A549 (cell line): ENCODE measurements at regions not wholly inside any gene's neighbourhood (a gene's known extent, or its start where the extent isn't known, plus 50 kb on each side); places are given as distances from the start of the nearest gene placed in this dataset.

Experiments used
- ATAC-seq, 2 experiments: fragments of 200-7000 bp in 1 of 2; fragments of >200 bp in 1 of 2; cut with Nextera tagmentation in 1 of 2; cut with Tn5 transposase in 1 of 2; 3 replicates each; pipeline versions ENCODE4 v1.8.0 to v1.9.1; 2018 to 2020; ENCODE audit warnings: mild to moderate bottlenecking in 1 of 2, moderate library complexity in 1 of 2
- CTCF ChIA-PET: fragments of 300-600 bp; sonication (Branson Sonifier 250); formaldehyde crosslinking; extraction: SDS; loops from one replicate; lab custom pipeline; 2021; ENCODE audit warnings: antibody characterized with exemption, inconsistent platforms; lab: Yijun Ruan, JAX
- POLR2A ChIA-PET: fragments of 350-600 bp; formaldehyde crosslinking; extraction: SDS; loops from one replicate; lab custom pipeline; 2021; ENCODE audit warnings: antibody characterized with exemption, inconsistent platforms; lab: Yijun Ruan, JAX
- DNase-seq, 2 experiments: peaks; one replicate each; pipeline versions ENCODE4 v3.0.0 to v3.0.0-alpha.2; 2011 to 2016; ENCODE audit warnings: low read depth in 1 of 2, low spot score in 1 of 2
- FAIRE-seq: peaks from 2 replicates; lab custom pipeline; 2011; peaks lifted over from hg19 to GRCh38; lab: Jason Lieb, UNC
- H3K27ac ChIP-seq, 2 experiments: fragments of >200 bp; sonication (Bioruptor Twin); formaldehyde crosslinking; 3 replicates each; pipeline ENCODE4 v1.5.1; 2016 to 2017
- H3K4me1 ChIP-seq: fragments of >200 bp; sonication (Bioruptor Twin); formaldehyde crosslinking; 3 replicates; pipeline ENCODE4 v1.6.1; 2016
- H3K4me2 ChIP-seq: fragments of >200 bp; sonication (Bioruptor Twin); formaldehyde crosslinking; 3 replicates; pipeline ENCODE4 v1.6.1; 2016
- H3K4me3 ChIP-seq: fragments of >200 bp; sonication (Bioruptor Twin); formaldehyde crosslinking; 3 replicates; pipeline ENCODE4 v1.5.1; 2016
- H3K9me3 ChIP-seq: fragments of >200 bp; sonication (Bioruptor Twin); formaldehyde crosslinking; 3 replicates; pipeline ENCODE4 v1.6.1; 2016
- BHLHE40 ChIP-seq: IDR thresholded peaks from 2 replicates; pipeline ENCODE4 v1.6.1; 2012; ENCODE audit warnings: low read depth, low read length, inconsistent platforms
- CBX2 ChIP-seq: fragments of 200-600 bp; sonication (generic); IDR thresholded peaks from 2 replicates; pipeline ENCODE4 v1.6.1; 2016; ENCODE audit warnings: low read depth, mild to moderate bottlenecking, borderline replicate concordance
- CBX8 ChIP-seq: fragments of 200-600 bp; sonication (generic); IDR thresholded peaks from 2 replicates; pipeline ENCODE4 v1.6.1; 2016
- CHD2 ChIP-seq: fragments of 150-350 bp; IDR thresholded peaks from 2 replicates; pipeline ENCODE4 v1.6.1; 2014; ENCODE audit warnings: low read length; ENCODE audit not compliant: partially characterized antibody
- CHD4 ChIP-seq: fragments of 200-600 bp; sonication (generic); IDR thresholded peaks from 2 replicates; pipeline ENCODE4 v1.6.1; 2016; ENCODE audit warnings: antibody characterized with exemption, mild to moderate bottlenecking, borderline replicate concordance
- EHF ChIP-seq: fragments of 250-450 bp; sonication (Bioruptor Pico); IDR thresholded peaks from 2 replicates; pipeline ENCODE4 v1.5.0; 2020; ENCODE audit warnings: mild to moderate bottlenecking
- EHMT2 ChIP-seq: fragments of 200-600 bp; sonication (generic); IDR thresholded peaks from 2 replicates; pipeline ENCODE4 v1.6.1; 2016; ENCODE audit warnings: antibody characterized with exemption, low read depth, mild to moderate bottlenecking, moderate library complexity
- FOSB ChIP-seq: fragments of 250-450 bp; sonication (Bioruptor Pico); IDR thresholded peaks from 2 replicates; pipeline ENCODE4 v1.5.0; 2020; ENCODE audit warnings: mild to moderate bottlenecking, moderate library complexity
- FOSL2 ChIP-seq, 2 experiments: fragments of 450-650 bp in 1 of 2; fragments of >200 bp in 1 of 2; sonication (Bioruptor Twin) in 1 of 2; formaldehyde crosslinking; IDR thresholded peaks; 2 replicates each; pipeline versions ENCODE4 v1.5.0 to v1.6.1; 2016 to 2020; ENCODE audit warnings: mild to moderate bottlenecking in 1 of 2, moderate library complexity in 1 of 2
- HEYL ChIP-seq: fragments of 250-450 bp; sonication (Bioruptor Pico); IDR thresholded peaks from 2 replicates; pipeline ENCODE4 v1.8.0; 2021; ENCODE audit warnings: mild to moderate bottlenecking, moderate library complexity
- HOXB13 ChIP-seq: fragments of 250-450 bp; sonication (Bioruptor Pico); IDR thresholded peaks from 2 replicates; pipeline ENCODE4 v1.5.0; 2020; ENCODE audit warnings: low read depth, mild to moderate bottlenecking, moderate library complexity
- MAFK ChIP-seq: fragments of 450-650 bp; IDR thresholded peaks from 2 replicates; pipeline ENCODE4 v1.6.1; 2014; ENCODE audit not compliant: partially characterized antibody
- MAZ ChIP-seq: fragments of 150-350 bp; IDR thresholded peaks from 2 replicates; pipeline ENCODE4 v1.6.1; 2014; ENCODE audit warnings: antibody characterized with exemption, low read depth, low read length, borderline replicate concordance
- MYC ChIP-seq: IDR thresholded peaks from 2 replicates; pipeline ENCODE4 v1.6.1; 2012; ENCODE audit warnings: mild to moderate bottlenecking, inconsistent platforms, low read length, improper control_type of control experiment, borderline replicate concordance
- NPAS2 ChIP-seq: fragments of 250-450 bp; sonication (Bioruptor Pico); IDR thresholded peaks from 2 replicates; pipeline ENCODE4 v1.8.0; 2022; ENCODE audit warnings: mild to moderate bottlenecking, moderate library complexity, borderline replicate concordance
- NR3C1 ChIP-seq: fragments of >200 bp; sonication (Bioruptor Twin); formaldehyde crosslinking; IDR thresholded peaks from 3 replicates; pipeline ENCODE4 v1.6.1; 2017
- POLR2A ChIP-seq: IDR thresholded peaks from 2 replicates; pipeline ENCODE4 v1.6.1; 2012; ENCODE audit warnings: mild to moderate bottlenecking, low read length
- POLR2AphosphoS2 ChIP-seq: conservative IDR thresholded peaks from 2 replicates; pipeline ENCODE4 v1.6.1; 2012; ENCODE audit warnings: low read length, improper control_type of control experiment, inconsistent platforms
- RAD21 ChIP-seq, 2 experiments: fragments of >200 bp in 1 of 2; sonication (Bioruptor Twin) in 1 of 2; formaldehyde crosslinking in 1 of 2; IDR thresholded peaks in 1 of 2; conservative IDR thresholded peaks in 1 of 2; 2 replicates in 1 of 2; 3 replicates in 1 of 2; pipeline ENCODE4 v1.6.1; 2012 to 2018; ENCODE audit warnings: inconsistent platforms in 1 of 2
- RCOR1 ChIP-seq: fragments of 150-350 bp; IDR thresholded peaks from 2 replicates; pipeline ENCODE4 v1.6.1; 2014; ENCODE audit warnings: antibody characterized with exemption, low read length, low read depth
- RFX5 ChIP-seq: fragments of 450-650 bp; IDR thresholded peaks from 2 replicates; pipeline ENCODE4 v1.7.1; 2014; ENCODE audit warnings: antibody characterized with exemption, mild to moderate bottlenecking, moderate library complexity
- RNF2 ChIP-seq: fragments of 200-600 bp; sonication (generic); IDR thresholded peaks from 2 replicates; pipeline ENCODE4 v1.6.1; 2016; ENCODE audit warnings: low read depth, mild to moderate bottlenecking, antibody characterized with exemption, moderate library complexity, borderline replicate concordance
- TP53 ChIP-seq: fragments of 250-450 bp; sonication (Bioruptor Pico); IDR thresholded peaks from 2 replicates; pipeline ENCODE4 v1.5.0; 2021; ENCODE audit warnings: mild to moderate bottlenecking, moderate library complexity
- ZSCAN20 ChIP-seq: fragments of 250-450 bp; sonication (Bioruptor Pico); IDR thresholded peaks from 2 replicates; pipeline ENCODE4 v1.8.0; 2022; ENCODE audit warnings: mild to moderate bottlenecking, moderate library complexity
- WGBS: methylation state at CpG from one replicate; pipeline ENCODE4 v1.1.6; 2017; ENCODE audit errors: missing lambda C conversion rate; 5-methylcytosine and 5-hydroxymethylcytosine counted together
- TF ChIP-seq, protein P1 (sequence below): fragments of 150-350 bp; IDR thresholded peaks from 2 replicates; pipeline ENCODE4 v1.6.1; 2014; ENCODE audit warnings: low read depth, mild to moderate bottlenecking, low read length
- TF ChIP-seq, protein P2 (sequence below): IDR thresholded peaks from 2 replicates; pipeline ENCODE4 v1.6.1; 2012
- TF ChIP-seq, protein P3 (sequence below): fragments of 200-600 bp; sonication (generic); IDR thresholded peaks from 2 replicates; pipeline ENCODE4 v1.6.1; 2016; ENCODE audit warnings: antibody characterized with exemption, mild to moderate bottlenecking, moderate library complexity
- TF ChIP-seq, protein P4 (sequence below): IDR thresholded peaks from 2 replicates; pipeline ENCODE4 v1.6.1; 2012; ENCODE audit warnings: low read depth, borderline replicate concordance

DNA sequence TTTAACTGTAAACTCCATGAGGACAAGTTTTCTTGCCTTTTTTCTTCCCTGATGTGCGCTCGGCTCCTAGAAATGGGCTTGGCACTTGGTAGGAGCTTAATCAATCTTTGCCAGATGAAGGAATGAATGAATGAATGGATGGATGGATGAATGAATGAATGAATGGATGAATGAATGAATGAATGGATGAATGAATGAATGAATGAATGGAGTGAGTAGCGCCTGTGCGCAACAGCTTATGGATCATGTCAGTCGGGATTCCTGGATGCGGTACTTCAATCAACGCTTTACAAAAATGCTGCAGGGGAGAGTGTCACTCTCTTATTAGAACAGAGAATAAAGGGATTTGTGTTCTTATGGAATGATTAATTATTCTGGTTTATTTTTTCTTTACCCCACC, 267.3 kb downstream of the TFAP2C start:
- Histone ChIP-seq H3K27ac (no peak overlapping the region), H3K4me3 (no peak overlapping the region), H3K4me1 (no peaks in the 10 kb centered on the region), H3K9me3 (peaks cover 1% of the 10 kb centered on the region; the same call in 1 of the 3 replicates), H3K4me2 (no peak overlapping the region)
- no peak for DNase-seq
- FAIRE-seq: no peak
- ChIA-PET CTCF (interaction anchor here (1.1 to 2.0 kb wide), 3 partner anchors 9 to 266 kb away, joined by 3 to 7 read pairs (median 5); no protein-coding TSS in a partner anchor), POLR2A (no interaction called here)
- ATAC-seq: no peak
- TF ChIP-seq POLR2A (no peak), FOSL2 (IDR thresholded peaks at IDR 0.05) (no peak), FOSL2 (CRISPR knock-in tag; IDR thresholded peaks at IDR 0.05) (no peak), FOSB (CRISPR knock-in tag) (no peak), MAFK (no peak), HOXB13 (CRISPR knock-in tag) (no peak), MAZ (no peak), ZSCAN20 (CRISPR knock-in tag) (no peak), MYC (no peak), CHD4 (no peak), POLR2AphosphoS2 (no peak), EHMT2 (no peak), HEYL (CRISPR knock-in tag) (no peak)
- TF ChIP-seq, protein P1, sequence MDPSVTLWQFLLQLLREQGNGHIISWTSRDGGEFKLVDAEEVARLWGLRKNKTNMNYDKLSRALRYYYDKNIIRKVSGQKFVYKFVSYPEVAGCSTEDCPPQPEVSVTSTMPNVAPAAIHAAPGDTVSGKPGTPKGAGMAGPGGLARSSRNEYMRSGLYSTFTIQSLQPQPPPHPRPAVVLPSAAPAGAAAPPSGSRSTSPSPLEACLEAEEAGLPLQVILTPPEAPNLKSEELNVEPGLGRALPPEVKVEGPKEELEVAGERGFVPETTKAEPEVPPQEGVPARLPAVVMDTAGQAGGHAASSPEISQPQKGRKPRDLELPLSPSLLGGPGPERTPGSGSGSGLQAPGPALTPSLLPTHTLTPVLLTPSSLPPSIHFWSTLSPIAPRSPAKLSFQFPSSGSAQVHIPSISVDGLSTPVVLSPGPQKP: no peak
- TF ChIP-seq, protein P2, sequence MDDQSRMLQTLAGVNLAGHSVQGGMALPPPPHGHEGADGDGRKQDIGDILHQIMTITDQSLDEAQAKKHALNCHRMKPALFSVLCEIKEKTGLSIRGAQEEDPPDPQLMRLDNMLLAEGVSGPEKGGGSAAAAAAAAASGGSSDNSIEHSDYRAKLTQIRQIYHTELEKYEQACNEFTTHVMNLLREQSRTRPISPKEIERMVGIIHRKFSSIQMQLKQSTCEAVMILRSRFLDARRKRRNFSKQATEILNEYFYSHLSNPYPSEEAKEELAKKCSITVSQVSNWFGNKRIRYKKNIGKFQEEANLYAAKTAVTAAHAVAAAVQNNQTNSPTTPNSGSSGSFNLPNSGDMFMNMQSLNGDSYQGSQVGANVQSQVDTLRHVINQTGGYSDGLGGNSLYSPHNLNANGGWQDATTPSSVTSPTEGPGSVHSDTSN: no peak
- 84% methylated on average over 7 of the region's 7 CpGs for WGBS

DNA sequence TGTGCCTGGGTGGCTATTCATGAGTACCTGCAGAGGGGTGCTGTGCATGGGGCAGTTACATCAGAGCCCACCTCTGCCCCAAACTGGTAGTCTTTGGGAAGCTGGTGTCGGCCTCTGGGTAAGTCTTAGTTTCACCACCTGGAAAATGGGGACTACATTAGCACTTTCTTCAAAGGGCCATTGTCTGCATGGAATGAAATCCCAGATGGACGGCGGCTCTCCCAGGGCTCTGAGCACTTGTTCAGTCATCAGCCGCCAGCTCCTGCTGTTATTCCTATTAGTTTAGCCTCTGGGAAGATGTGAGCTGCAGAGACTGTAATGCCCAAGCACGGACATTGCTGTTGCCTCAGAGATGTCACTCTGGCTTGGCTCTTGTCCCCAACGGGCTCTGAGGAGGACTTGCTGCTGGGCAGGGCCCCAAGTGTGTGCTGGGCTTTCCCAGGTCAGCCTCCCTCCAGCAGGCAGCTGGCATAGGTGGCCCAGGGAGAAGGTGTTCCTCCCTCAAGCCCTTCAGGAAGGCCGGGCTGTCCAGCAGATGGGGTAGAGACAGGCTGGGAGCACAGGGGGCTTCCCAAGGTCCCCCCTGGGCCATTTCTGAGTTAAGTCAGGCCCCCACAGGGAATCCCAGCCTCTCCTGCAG, 268.3 kb downstream of the TFAP2C start:
- TF ChIP-seq CBX2: no peak
- TF ChIP-seq RFX5: no peak
- no peak for TF ChIP-seq HOXB13 (CRISPR knock-in tag)
- no peak for TF ChIP-seq CBX8
- TF ChIP-seq NPAS2 (CRISPR knock-in tag): no peak
- no peak for TF ChIP-seq RNF2
- TF ChIP-seq RCOR1: no peak
- Histone ChIP-seq H3K4me1 (no peaks in the 10 kb centered on the region), H3K4me2 (no peak overlapping the region), H3K27ac (no peak overlapping the region), H3K9me3 (peaks cover 4% of the 10 kb centered on the region; the same call in 1 of the 3 replicates), H3K4me3 (no peak overlapping the region)
- DNase-seq: no peak
- ChIA-PET CTCF (interaction anchor here (0.9 kb wide), 1 partner anchor 12 kb away, joined by 4 read pairs; no protein-coding TSS in a partner anchor), POLR2A (no interaction called here)
- peak in 1 of 2 experiments; percentile 47; a peak in 2 of 6 replicates for ATAC-seq
- no peak for FAIRE-seq
- WGBS: 76% methylated on average over 7 of the region's 7 CpGs

DNA sequence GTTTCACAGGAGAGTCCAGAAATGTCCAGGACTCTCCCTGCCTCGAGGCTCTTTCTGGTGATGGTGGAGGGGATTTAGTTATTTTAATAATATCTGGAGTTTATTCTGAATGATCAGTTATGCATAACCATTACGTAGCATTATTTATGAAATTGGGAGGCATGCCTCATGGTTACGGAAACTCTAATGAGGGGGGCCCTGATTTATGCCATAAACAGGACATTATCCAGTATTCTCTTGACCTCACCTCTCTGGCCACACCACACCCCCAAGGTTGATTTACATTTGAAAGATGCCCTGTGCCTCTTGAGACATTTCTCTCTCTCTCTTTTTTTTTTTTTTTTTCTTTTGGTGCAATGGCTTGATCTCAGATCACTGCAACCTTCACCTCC, 268.8 kb downstream of the TFAP2C start:
- ATAC-seq: no peak
- Histone ChIP-seq H3K4me1 (no peaks in the 10 kb centered on the region), H3K4me2 (no peak overlapping the region)
- 69% methylated on average over 3 of the region's 3 CpGs for WGBS
- POLR2A ChIA-PET: no interaction called here
- no peak for TF ChIP-seq CHD2
- TF ChIP-seq FOSL2 (IDR thresholded peaks at IDR 0.05): no peak
- no peak for TF ChIP-seq FOSL2 (CRISPR knock-in tag; IDR thresholded peaks at IDR 0.05)
- TF ChIP-seq NR3C1: no peak
- no peak for TF ChIP-seq CHD4
- TF ChIP-seq, protein P3, sequence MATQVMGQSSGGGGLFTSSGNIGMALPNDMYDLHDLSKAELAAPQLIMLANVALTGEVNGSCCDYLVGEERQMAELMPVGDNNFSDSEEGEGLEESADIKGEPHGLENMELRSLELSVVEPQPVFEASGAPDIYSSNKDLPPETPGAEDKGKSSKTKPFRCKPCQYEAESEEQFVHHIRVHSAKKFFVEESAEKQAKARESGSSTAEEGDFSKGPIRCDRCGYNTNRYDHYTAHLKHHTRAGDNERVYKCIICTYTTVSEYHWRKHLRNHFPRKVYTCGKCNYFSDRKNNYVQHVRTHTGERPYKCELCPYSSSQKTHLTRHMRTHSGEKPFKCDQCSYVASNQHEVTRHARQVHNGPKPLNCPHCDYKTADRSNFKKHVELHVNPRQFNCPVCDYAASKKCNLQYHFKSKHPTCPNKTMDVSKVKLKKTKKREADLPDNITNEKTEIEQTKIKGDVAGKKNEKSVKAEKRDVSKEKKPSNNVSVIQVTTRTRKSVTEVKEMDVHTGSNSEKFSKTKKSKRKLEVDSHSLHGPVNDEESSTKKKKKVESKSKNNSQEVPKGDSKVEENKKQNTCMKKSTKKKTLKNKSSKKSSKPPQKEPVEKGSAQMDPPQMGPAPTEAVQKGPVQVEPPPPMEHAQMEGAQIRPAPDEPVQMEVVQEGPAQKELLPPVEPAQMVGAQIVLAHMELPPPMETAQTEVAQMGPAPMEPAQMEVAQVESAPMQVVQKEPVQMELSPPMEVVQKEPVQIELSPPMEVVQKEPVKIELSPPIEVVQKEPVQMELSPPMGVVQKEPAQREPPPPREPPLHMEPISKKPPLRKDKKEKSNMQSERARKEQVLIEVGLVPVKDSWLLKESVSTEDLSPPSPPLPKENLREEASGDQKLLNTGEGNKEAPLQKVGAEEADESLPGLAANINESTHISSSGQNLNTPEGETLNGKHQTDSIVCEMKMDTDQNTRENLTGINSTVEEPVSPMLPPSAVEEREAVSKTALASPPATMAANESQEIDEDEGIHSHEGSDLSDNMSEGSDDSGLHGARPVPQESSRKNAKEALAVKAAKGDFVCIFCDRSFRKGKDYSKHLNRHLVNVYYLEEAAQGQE: no peak
- no peak for TF ChIP-seq MAFK
- no peak for TF ChIP-seq TP53
- TF ChIP-seq, protein P4, sequence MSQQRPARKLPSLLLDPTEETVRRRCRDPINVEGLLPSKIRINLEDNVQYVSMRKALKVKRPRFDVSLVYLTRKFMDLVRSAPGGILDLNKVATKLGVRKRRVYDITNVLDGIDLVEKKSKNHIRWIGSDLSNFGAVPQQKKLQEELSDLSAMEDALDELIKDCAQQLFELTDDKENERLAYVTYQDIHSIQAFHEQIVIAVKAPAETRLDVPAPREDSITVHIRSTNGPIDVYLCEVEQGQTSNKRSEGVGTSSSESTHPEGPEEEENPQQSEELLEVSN: no peak
- TF ChIP-seq EHF (CRISPR knock-in tag): no peak
- no peak for TF ChIP-seq RAD21 (conservative IDR thresholded peaks at IDR 0.05 in 1 of 2, IDR thresholded peaks at IDR 0.05 in 1 of 2)
- TF ChIP-seq BHLHE40: no peak
- TF ChIP-seq, all 56 proteins: peak for 0
- Histone ChIP-seq H3K9me3 (peaks cover 4% of the 10 kb centered on the region; the same call in 1 of the 3 replicates), H3K27ac (no peak overlapping the region), H3K4me3 (no peak overlapping the region)
- DNase-seq (no peak), FAIRE-seq (no peak)
- CTCF ChIA-PET: interaction anchor here (0.9 kb wide), 1 partner anchor 13 kb away, joined by 4 read pairs; no protein-coding TSS in a partner anchor
